HK-2 (cell line): ENCODE measurements at regions not wholly inside any gene's neighbourhood (a gene's known extent, or its start where the extent isn't known, plus 50 kb on each side); places are given as distances from the start of the nearest gene placed in this dataset.
A peak's percentile ranks its signal among the peaks of the same experiment; 100 is the strongest.

Experiments used
- DNase-seq: peaks from one replicate; pipeline ENCODE4 v3.0.0-alpha.2; 2018; ENCODE audit not compliant: unreplicated experiment

DNA sequence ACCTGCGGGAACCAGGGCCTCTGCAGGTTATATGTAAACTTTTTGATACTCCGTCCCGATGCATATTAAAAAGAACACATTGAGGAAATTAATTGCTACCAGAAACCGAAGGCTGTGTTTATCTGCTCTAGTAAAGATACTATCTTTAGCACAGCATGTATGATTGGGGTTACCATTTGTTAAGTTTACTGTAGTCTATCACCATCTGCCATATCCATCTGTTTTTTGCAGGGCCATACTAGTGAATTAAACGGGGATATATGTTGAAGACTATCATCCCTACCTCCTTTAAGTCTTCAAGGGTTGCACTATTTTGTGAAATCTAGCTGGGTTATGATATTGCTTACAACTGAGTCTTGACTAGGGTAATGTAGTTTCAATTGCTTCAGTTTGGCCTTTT, 597.0 kb downstream of the SQOR start:
- no peak for DNase-seq

- DNase-seq, result no peak
Observed at GRCh38 chr15:46232471-46232870, 597.6 kb downstream of the SQOR start.

- no peak for DNase-seq
Observed at GRCh38 chr15:46242935-46243334, 608.1 kb downstream of the SQOR start.

DNA sequence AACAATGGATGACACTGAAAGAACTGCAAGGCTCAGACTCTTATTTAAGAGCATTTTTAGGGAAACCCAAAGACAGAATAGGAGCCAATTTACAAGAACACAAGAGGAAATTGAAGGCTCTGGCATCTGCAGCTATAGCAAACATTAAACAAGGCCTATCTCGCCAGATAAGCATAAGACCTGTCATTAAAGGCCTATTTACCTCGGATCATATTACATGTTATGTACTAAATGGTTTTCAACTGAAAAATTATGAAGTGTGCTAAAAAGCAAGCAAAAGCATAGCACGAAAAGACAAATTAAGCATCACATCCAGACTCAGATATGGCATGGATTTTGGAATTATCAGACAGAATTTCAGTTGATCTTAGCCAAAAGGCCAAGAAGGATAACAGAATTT, 617.1 kb downstream of the SQOR start:
- no peak for DNase-seq

GRCh38 chr15:46258056-46258455, 623.2 kb downstream of the SQOR start:
- DNase-seq, result no peak

- no peak for DNase-seq
Observed at GRCh38 chr15:46260937-46261336, 626.1 kb downstream of the SQOR start.

DNA sequence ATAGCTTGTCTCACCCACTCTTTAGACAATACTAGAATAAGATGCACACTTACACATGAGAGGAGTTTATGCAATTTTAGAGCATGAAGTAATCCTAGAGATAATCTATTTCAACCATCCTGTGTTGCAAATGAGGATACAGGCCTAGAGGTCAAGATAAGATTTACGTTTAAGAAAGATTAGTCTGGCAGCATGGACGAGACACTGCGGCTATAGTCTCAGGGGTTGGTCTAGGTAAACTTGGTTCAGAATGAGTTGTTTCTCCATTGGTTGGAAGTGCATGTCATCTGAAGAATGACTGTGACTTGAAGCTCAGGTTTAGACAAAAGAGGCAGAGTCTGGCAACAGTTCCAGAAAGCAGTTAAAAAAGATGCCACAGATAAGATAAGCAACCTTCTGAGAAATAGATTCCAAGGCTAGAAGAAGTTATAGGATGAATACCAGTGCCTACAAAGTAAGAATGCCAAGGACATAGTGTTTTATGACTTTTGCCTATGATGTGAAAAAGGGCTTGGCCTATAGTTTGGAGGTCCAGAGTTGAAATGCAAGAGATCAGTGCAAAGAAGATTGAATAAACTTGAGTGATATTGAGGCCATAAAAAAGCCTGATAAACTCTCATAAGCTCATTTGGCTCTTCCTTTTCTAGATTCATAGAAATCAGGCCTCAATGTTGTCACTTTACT, 631.0 kb downstream of the SQOR start:
- DNase-seq, result no peak

- no peak for DNase-seq
Observed at GRCh38 chr15:46266661-46267060, 631.8 kb downstream of the SQOR start.

DNA sequence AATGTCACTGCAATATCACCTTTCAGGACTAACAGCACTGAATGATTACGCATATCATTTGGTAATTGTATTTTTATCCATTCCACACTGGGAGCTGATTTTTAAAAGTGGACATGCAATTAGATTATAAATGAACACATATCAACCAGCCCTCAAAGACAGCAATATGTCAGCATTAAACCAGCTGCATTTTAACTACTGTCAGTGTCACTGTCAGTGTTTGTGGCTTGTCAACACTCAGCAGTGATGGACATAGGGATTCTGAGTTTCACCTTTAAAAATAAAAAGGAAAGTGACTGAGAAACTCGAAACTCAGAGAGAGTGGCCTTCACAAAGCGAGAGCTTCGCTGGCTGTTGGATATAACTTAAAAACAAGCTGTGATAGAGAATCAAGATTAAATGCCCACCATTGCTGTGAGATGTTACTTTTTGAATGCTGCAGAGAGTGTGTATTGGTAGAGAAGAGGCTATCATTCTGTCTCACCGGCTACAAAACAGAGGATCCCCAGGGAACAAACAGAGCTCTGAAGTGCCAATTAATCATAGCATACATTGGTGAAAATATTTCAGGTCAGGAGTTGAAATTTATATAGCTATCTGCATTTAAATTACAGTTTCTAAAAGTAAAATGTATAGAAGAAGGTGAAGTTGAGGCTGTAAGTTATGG, 635.8 kb downstream of the SQOR start:
- no peak for DNase-seq

DNA sequence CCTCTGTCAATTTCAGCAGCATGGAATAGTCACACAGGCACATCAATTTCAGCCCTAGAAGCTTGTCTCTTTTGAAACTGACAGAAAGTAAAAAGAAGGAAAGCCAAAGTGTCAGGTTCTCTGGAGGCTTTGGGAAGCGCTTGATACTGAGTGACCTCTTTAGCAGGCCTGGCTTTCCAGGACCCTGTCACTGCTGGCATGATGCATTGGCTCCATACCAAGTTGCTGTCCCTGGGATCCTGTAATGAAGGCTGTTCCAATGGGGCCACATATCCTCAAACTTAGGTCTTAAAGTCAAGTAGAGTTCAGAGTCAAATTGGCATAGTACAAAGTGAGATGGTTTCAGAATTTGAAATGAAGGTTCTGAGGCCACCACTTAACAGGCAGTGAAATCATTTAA, 640.9 kb downstream of the SQOR start:
- no peak for DNase-seq

DNA sequence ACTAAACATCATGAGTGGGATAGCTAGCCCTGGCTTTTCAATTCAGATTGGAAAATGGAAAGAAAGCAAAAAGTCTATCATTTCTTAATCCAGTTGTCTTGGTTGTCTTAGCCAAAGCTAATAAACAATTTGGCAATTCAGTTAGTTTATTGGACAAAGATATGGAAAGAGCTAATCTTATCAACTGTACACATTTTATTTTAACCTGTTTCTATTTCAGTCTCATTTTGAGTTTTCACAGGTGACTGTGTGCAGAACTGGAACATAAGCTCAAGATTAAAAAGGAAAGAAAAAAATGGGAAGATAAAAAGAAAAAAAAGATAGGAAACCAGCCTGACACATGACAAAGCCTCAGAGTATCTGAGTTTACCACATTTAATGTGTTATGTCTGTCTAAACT, 642.6 kb downstream of the SQOR start:
- DNase-seq, result no peak

DNA sequence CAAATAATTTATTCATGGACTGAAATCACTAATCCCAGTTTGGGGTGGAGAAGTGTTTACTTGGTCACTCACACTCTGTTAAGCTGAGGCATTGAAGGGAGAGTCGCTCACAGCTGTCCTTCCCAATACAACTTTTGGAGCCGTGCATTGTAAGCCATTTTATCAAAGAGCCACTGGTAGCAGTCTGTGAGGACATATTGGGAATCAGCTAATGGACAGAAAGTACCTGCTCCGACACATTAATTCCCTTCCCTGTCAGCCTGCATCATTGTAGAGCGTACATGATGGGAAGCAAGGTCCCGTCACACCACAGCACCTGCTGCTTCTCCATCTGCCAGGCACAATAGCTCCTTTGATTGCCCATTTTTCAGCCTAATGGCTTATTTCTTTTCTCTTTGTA, 643.2 kb downstream of the SQOR start:
- DNase-seq, result no peak

DNA sequence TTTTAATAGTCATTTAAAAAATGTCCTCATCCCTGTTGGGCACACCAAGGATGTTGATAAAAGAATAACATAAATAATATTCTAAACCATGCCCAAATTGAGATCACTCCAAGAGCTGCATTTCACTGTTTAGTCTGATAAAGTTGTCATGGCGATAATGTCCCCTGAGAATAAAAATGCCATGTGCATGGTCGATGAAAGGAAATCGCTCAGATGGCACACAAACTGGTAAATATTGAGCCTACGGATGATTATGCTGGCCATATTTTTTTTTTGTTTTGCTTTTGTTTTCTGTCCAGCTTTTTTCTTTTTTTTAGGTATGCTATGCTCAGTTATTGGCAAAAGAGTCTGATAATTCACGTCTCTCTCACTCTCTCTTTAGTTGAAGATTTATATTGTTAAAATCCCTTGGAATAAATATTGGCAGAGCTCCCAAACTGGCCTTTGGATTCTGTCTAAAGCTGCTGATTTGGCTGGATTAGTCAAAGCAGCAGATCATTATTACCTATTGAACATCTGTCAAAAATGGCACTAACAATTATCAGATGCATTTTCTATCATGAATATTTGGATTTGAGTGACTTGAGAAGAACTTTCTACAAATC, 643.8 kb downstream of the SQOR start:
- no peak for DNase-seq

GRCh38 chr15:46280762-46281542, 646.1 kb downstream of the SQOR start:
- DNase-seq, result no peak

DNA sequence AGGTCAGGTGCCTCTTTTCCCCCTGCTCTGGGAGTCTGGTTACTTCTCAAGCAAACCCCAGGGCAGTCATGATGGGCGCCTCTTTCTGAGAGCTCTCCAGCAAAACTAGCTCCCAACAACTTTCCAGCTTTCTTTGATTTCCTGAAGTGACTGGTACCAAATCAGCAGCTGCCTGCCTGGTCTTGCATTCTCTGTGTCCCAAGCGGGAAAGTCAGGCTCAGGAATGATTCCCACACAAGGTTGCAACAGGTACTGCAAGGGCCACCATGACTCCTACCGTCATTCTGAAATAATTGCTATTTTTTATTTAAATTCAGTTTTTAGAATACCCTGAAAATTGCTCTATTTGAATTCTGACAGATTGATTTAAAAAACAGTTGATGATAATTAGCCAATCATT, 658.7 kb downstream of the SQOR start:
- DNase-seq, result no peak

GRCh38 chr15:46296002-46296401, 661.2 kb downstream of the SQOR start:
- no peak for DNase-seq

- no peak for DNase-seq
Observed at GRCh38 chr15:46296797-46297196, 662.0 kb downstream of the SQOR start.

DNA sequence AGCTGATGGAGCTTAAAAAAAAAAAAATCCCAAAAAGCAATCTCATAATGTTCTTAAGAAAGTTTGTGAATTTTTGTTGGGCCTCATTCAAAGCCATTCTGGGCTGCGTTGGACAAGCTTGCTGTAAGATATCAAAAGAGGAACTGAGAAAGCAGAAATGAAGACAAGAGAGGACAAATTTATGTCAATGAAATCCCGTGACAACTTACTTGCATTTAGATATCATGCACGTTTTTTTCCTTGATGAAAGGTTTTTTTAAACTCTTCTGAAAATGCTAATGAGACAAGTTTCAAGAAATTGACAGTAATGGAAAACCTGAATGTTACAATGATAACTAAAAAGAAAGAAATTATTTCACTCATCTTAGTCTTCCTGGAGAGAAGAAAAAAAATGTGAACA, 662.9 kb downstream of the SQOR start:
- DNase-seq, result no peak

GRCh38 chr15:46300716-46301115, 665.9 kb downstream of the SQOR start:
- DNase-seq, result no peak

GRCh38 chr15:46301291-46301690, 666.5 kb downstream of the SQOR start:
- DNase-seq, result no peak

- DNase-seq, result no peak
Observed at GRCh38 chr15:46301826-46302225, 667.0 kb downstream of the SQOR start.

GRCh38 chr15:46304321-46304720, 669.5 kb downstream of the SQOR start:
- peak; percentile 1 for DNase-seq

DNA sequence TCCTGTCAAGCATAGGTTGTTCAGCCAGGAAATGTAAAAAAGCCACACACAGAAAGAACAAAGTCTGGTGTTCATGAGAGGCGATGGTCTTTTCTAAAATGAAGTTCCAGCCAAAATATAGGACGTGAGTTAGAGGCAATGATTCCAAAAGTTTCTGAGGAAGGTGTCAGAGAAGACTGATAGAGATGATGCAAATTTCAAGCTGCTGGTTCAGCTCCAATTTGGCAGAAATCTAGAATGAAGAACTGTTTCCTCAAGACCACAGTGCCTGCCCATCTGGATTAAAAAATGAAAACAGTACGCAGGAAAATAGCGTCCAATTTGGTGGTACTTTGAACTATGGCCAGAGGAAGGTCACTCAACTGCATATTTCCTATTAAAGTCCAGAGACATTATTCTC, 672.9 kb downstream of the SQOR start:
- no peak for DNase-seq
